Heart right ventricle (tissue), 16 donors: ENCODE measurements at regions not wholly inside any gene's neighbourhood (a gene's known extent, or its start where the extent isn't known, plus 50 kb on each side); places are given as distances from the start of the nearest gene placed in this dataset.

ENCODE experiments used
- ATAC-seq, 8 donors: fragments of 200-7000 bp; cut with Tn5 transposase; one replicate each; pipeline ENCODE4 v1.9.1; 2020; ENCODE audit warnings: mild to moderate bottlenecking in 8 of 8, moderate library complexity in 8 of 8, moderate number of reproducible peaks in 1 of 8
- DNase-seq, 2 donors: peaks; one replicate each; pipeline ENCODE4 v3.0.0-alpha.2; 2020
- H3K27ac ChIP-seq, 10 donors: fragments of 200-600 bp; sonication (generic) in 2 of 10; one replicate each; pipeline versions ENCODE4 v1.5.0 to v1.8.0; 2020 to 2022; ENCODE audit warnings: mild to moderate bottlenecking in 3 of 10
- H3K27me3 ChIP-seq, 7 donors: fragments of 200-600 bp; one replicate each; pipeline ENCODE4 v1.8.0; 2021 to 2022; ENCODE audit warnings: mild to moderate bottlenecking in 2 of 7
- H3K36me3 ChIP-seq, 9 donors: fragments of 200-600 bp; sonication (generic) in 1 of 9; one replicate each; pipeline versions ENCODE4 v1.5.0 to v1.8.0; 2020 to 2022; ENCODE audit warnings: mild to moderate bottlenecking in 2 of 9
- H3K4me1 ChIP-seq, 9 donors: fragments of 200-600 bp; sonication (generic) in 1 of 9; one replicate each; pipeline versions ENCODE4 v1.5.0 to v1.8.0; 2020 to 2022; ENCODE audit warnings: mild to moderate bottlenecking in 4 of 9
- H3K4me3 ChIP-seq, 10 donors: fragments of 200-600 bp; sonication (generic) in 2 of 10; one replicate each; pipeline versions ENCODE4 v1.5.0 to v1.8.0; 2020 to 2022; ENCODE audit warnings: mild to moderate bottlenecking in 7 of 10, moderate library complexity in 2 of 10
- H3K9me3 ChIP-seq, 11 donors: fragments of 200-600 bp in 10 of 11; sonication (generic) in 2 of 11; one replicate each; pipeline versions ENCODE4 v1.5.0 to v1.8.0; 2013 to 2022; ENCODE audit warnings: mild to moderate bottlenecking in 2 of 11, control low read depth in 1 of 11, moderate library complexity in 1 of 11
- WGBS, 2 donors: extraction: QIAGEN DNeasy Blood & Tissue Kit; methylation state at CpG; one replicate each; pipeline ENCODE4 v1.1.7; 2013; ENCODE audit warnings: inconsistent platforms in 1 of 2; 5-methylcytosine and 5-hydroxymethylcytosine counted together
- intact Hi-C, 10 donors: fragments of 100-400 bp; cut with DNase I; formaldehyde crosslinking; loops; one replicate each; pipeline versions ENCODE4 v1.11.1 to v1.14.2; 2022
- TF ChIP-seq, protein P1 (sequence below), 9 donors: fragments of 200-600 bp; sonication (generic) in 2 of 9; IDR thresholded peaks; one replicate each; pipeline versions ENCODE4 v1.5.0 to v1.8.0; 2021 to 2022; ENCODE audit warnings: antibody characterized with exemption in 9 of 9, mild to moderate bottlenecking in 5 of 9, moderate library complexity in 1 of 9
- donor health status: Arrhythmogenic right ventricular cardiomyopathy.
- donor health status: ischemic (EF 13 %, LVEDD 7.1; RV severe dilation, severe dysfunction).
- donor health status: healthy with polysubstance abuse.
- donor health status: DM: no; HTN: yes; CAD: no.
- donor health status: DM: no; HTN: no; CAD: no.
- donor health status: ischemic (EF 25% LVEDD 6.9; RV normal size, moderate dysfunction).
- donor health status: ischemic (EF 25% LVEDD 5.7; RV mildly dilated, moderate dysfunction).
- donor health status: healthy.
- donor health status: DM: yes; HTN: yes; CAD: no.
- donor health status: Ischemic cardiomyopathy.
- donor health status: ischemic (EF 35%, LVEDD 5.7; RV mildly dilated, moderate dysfunction).
- donor health status: nonischemic (EF 11% LVEDD 7.7; RV severe dilation, severe dysfunction).
- donor health status: DM: yes; HTN: yes; CAD: no.
- donor health status: PGD.
- donor health status: ischemic (EF 29% LVEDD 5.4; RV normal size, mild dysfunction).
- donor health status: nonischemic (EF 23%, LVEDD 6.1; RV moderate dilation, normal function).

DNA sequence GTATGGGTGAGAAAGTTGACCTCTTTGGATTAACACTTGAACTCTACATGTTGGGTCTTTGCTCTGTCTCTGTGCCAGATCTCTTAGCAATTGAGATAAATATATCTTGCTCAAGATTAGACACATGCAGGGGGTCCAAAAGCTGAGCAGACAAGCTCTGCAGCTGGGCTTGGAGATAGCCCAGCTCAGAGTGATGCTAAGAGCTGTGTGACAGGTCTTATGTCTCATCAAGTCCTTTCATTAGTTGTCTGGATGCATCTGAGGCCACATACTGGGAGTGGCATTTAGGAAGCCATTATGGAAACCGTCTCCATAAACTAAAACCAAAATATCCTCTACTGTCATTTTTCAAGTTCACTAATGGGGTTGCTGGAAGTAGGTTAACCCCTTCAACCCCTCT lies 289.4 kb upstream of the DUSP10 start:
- 26 to 28% methylated on average over 1 of the region's 1 CpG for WGBS, 2 donors
- Histone ChIP-seq H3K4me1 (peaks cover 0 to 4% (median 0%) of the 10 kb centered on the region in 9 donors), H3K27me3 (no peaks in the 10 kb centered on the region), H3K27ac (no peak overlapping the region), H3K36me3 (no peaks in the 10 kb centered on the region), H3K4me3 (no peak overlapping the region), H3K9me3 (peaks cover 0 to 7% (median 0%) of the 10 kb centered on the region in 11 donors)
- ATAC-seq (no peak), DNase-seq (no peak)
- TF ChIP-seq, protein P1, sequence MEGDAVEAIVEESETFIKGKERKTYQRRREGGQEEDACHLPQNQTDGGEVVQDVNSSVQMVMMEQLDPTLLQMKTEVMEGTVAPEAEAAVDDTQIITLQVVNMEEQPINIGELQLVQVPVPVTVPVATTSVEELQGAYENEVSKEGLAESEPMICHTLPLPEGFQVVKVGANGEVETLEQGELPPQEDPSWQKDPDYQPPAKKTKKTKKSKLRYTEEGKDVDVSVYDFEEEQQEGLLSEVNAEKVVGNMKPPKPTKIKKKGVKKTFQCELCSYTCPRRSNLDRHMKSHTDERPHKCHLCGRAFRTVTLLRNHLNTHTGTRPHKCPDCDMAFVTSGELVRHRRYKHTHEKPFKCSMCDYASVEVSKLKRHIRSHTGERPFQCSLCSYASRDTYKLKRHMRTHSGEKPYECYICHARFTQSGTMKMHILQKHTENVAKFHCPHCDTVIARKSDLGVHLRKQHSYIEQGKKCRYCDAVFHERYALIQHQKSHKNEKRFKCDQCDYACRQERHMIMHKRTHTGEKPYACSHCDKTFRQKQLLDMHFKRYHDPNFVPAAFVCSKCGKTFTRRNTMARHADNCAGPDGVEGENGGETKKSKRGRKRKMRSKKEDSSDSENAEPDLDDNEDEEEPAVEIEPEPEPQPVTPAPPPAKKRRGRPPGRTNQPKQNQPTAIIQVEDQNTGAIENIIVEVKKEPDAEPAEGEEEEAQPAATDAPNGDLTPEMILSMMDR (IDR thresholded peaks at IDR 0.05): no peak
- intact Hi-C loops: loop anchor here in 1 of 10 donors (10.0 kb wide), 1 partner anchor 477 kb away; no protein-coding TSS in a partner anchor

DNA sequence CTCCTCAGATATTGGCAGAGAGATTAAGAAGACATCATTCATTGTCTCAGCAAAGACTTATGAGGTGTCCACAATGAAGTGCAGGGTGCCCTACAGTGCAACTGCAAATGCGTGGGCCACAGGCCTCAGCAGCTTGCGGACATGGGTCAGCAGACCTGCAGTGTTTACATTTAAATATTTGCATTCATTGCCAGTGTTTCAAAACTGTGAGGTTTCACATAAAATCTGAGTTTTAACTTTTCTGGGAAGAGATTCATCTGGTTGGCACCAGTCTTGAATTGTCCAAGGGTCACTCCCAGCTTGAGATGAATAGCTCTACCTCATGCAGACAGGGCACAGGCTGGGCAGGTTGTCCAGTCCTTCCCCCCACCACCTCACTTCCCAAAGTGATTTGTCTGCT lies 286.8 kb upstream of the DUSP10 start:
- H3K27me3 ChIP-seq: no peaks in the 10 kb centered on the region
- intact Hi-C loops: loop anchor here in 1 of 10 donors (10.0 kb wide), 1 partner anchor 136 kb away; no protein-coding TSS in a partner anchor
- H3K4me3 ChIP-seq: no peak overlapping the region
- H3K36me3 ChIP-seq: no peaks in the 10 kb centered on the region
- DNase-seq (no peak), ATAC-seq (no peak)
- H3K9me3 ChIP-seq: no peaks in the 10 kb centered on the region
- 91 to 94% methylated on average over 2 of the region's 2 CpGs for WGBS, 2 donors
- H3K27ac ChIP-seq: no peak overlapping the region
- H3K4me1 ChIP-seq: peaks cover 0 to 3% (median 0%) of the 10 kb centered on the region in 9 donors
- TF ChIP-seq, protein P1 (IDR thresholded peaks at IDR 0.05): no peak

DNA sequence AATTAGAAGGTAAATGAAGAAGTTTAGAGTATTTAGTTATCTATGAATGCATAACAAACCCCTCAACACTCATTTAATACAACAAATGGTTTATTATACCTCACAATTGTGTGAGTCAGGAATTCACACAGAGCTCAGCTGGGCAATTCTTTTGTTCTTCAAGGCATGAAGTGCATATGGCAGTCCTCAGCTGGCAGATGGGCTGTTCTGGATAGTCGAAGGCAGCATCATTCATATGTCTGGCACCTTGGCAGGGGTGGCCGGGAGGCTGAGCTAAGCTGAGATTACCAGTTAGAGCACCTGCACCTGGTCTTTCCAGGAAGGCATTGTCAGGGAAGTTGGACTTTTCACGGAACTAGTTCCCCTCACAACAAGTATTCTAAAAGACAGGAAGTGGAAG lies 286.2 kb upstream of the DUSP10 start:
- intact Hi-C loops: loop anchor here in 1 of 10 donors (10.0 kb wide), 1 partner anchor 137 kb away; no protein-coding TSS in a partner anchor
- DNase-seq (no peak), ATAC-seq (no peak)
- TF ChIP-seq, protein P1 (IDR thresholded peaks at IDR 0.05): no peak
- Histone ChIP-seq H3K4me3 (no peak overlapping the region), H3K27me3 (no peaks in the 10 kb centered on the region), H3K27ac (no peak overlapping the region), H3K9me3 (no peaks in the 10 kb centered on the region), H3K36me3 (no peaks in the 10 kb centered on the region), H3K4me1 (peaks cover 0 to 3% (median 0%) of the 10 kb centered on the region in 9 donors)
- 65 to 68% methylated on average over 3 of the region's 3 CpGs for WGBS, 2 donors

DNA sequence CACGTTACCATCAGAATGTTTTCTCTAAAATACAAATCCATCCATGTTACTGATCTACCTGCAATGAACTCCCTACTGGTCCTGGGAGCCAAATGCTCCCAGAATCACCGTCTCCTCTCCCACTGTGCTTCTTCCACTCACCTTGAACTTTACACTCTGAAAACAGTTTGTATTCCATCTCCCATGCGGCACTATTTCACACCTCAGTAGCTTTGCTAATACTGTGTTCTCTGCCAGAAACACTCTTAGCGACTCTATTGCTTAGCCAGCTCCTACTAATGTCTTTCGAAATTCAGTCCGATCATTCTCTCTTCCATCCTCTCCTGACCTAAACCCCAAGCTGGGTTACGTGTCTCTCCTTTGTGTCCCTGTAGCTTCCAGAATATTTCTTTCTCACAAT lies 284.4 kb upstream of the DUSP10 start:
- peak in 1 of 8 donors; percentile 68 for ATAC-seq
- Histone ChIP-seq H3K4me1 (peaks cover 0 to 3% (median 0%) of the 10 kb centered on the region in 9 donors), H3K4me3 (no peak overlapping the region), H3K27me3 (no peaks in the 10 kb centered on the region), H3K27ac (no peak overlapping the region), H3K36me3 (no peaks in the 10 kb centered on the region), H3K9me3 (no peaks in the 10 kb centered on the region)
- no peak for DNase-seq
- intact Hi-C loops: loop anchor here in 1 of 10 donors (10.0 kb wide), 1 partner anchor 139 kb away; no protein-coding TSS in a partner anchor
- 84 to 91% methylated on average over 7 of the region's 7 CpGs for WGBS, 2 donors
- TF ChIP-seq, protein P1 (IDR thresholded peaks at IDR 0.05): no peak
